ENCODE measurements at regions not wholly inside any gene's neighbourhood (a gene's known extent, or its start where the extent isn't known, plus 50 kb on each side); places are given as distances from the start of the nearest gene placed in this dataset.

GRCh38 chr5:68714810-68715209 is 379.0 kb upstream of the SLC30A5 start:
- TF ChIP-seq, protein P1, sequence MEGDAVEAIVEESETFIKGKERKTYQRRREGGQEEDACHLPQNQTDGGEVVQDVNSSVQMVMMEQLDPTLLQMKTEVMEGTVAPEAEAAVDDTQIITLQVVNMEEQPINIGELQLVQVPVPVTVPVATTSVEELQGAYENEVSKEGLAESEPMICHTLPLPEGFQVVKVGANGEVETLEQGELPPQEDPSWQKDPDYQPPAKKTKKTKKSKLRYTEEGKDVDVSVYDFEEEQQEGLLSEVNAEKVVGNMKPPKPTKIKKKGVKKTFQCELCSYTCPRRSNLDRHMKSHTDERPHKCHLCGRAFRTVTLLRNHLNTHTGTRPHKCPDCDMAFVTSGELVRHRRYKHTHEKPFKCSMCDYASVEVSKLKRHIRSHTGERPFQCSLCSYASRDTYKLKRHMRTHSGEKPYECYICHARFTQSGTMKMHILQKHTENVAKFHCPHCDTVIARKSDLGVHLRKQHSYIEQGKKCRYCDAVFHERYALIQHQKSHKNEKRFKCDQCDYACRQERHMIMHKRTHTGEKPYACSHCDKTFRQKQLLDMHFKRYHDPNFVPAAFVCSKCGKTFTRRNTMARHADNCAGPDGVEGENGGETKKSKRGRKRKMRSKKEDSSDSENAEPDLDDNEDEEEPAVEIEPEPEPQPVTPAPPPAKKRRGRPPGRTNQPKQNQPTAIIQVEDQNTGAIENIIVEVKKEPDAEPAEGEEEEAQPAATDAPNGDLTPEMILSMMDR (IDR thresholded peaks at IDR 0.05; ENCODE audit: low read depth, low read length): no peak
- TF ChIP-seq MYC (IDR thresholded peaks at IDR 0.05; ENCODE audit: low read depth, low read length) (no peak), POLR2A (IDR thresholded peaks at IDR 0.05; ENCODE audit: extremely low read depth, insufficient read length) (no peak), MAX (IDR thresholded peaks at IDR 0.05; ENCODE audit: low read depth, low read length) (no peak)
